K562 (cell line): ENCODE measurements at regions not wholly inside any gene's neighbourhood (a gene's known extent, or its start where the extent isn't known, plus 50 kb on each side); places are given as distances from the start of the nearest gene placed in this dataset.
A peak's percentile ranks its signal among the peaks of the same experiment; 100 is the strongest.

Experiments
- DMBX1 ChIP-seq: fragments of 250-450 bp; sonication (Bioruptor Pico); IDR thresholded peaks from 2 replicates; pipeline ENCODE4 v1.8.0; 2022; ENCODE audit warnings: inconsistent platforms, mild to moderate bottlenecking, moderate library complexity, borderline replicate concordance
- FUS ChIP-seq: fragments of 200-400 bp; formaldehyde crosslinking; optimal IDR thresholded peaks from 2 replicates; pipeline ENCODE3; 2017; ENCODE audit warnings: low read depth, low read length
- L3MBTL2 ChIP-seq: fragments of 450-650 bp; IDR thresholded peaks from 2 replicates; pipeline ENCODE4 v1.6.1; 2016; ENCODE audit warnings: mild to moderate bottlenecking, moderate library complexity
- NR2C2 ChIP-seq, 2 experiments: fragments of 200-800 bp in 1 of 2; sonication (Bioruptor generic) in 1 of 2; sonication (generic) in 1 of 2; formaldehyde crosslinking in 1 of 2; IDR thresholded peaks; 2 replicates each; pipeline versions ENCODE4 v1.6.1 to v1.8.0; 2016 to 2022; ENCODE audit warnings: mild to moderate bottlenecking in 1 of 2, missing compliant biosample characterization in 1 of 2, missing genetic modification characterization in 1 of 2, missing genetic modification reagents in 1 of 2
- PTRF ChIP-seq: fragments of 450-650 bp; IDR thresholded peaks from 2 replicates; pipeline ENCODE4 v1.6.1; 2016; ENCODE audit warnings: mild to moderate bottlenecking, missing genetic modification characterization, missing compliant biosample characterization
- RAD21 ChIP-seq, 2 experiments: fragments of 250-450 bp in 1 of 2; fragments of 450-650 bp in 1 of 2; sonication (Bioruptor Pico) in 1 of 2; formaldehyde crosslinking in 1 of 2; IDR thresholded peaks in 1 of 2; conservative IDR thresholded peaks in 1 of 2; 2 replicates each; pipeline versions ENCODE4 v1.4.0 to v1.8.0; 2020 to 2022; ENCODE audit warnings: mild to moderate bottlenecking in 2 of 2, moderate library complexity in 1 of 2
- TFAP4 ChIP-seq: sonication (generic); formaldehyde crosslinking; IDR thresholded peaks from 2 replicates; pipeline ENCODE4 v1.8.0; 2022; ENCODE audit warnings: missing genetic modification reagents, mild to moderate bottlenecking, moderate library complexity, borderline replicate concordance
- YY1 ChIP-seq, 3 experiments: IDR thresholded peaks; 2 replicates each; pipeline ENCODE4 v1.6.1; 2011; ENCODE audit warnings: low read length in 2 of 3, mild to moderate bottlenecking in 2 of 3, moderate library complexity in 2 of 3, borderline replicate concordance in 1 of 3, control low read depth in 1 of 3, low read depth in 1 of 3; ENCODE audit not compliant: insufficient read depth in 3 of 3, insufficient replicate concordance in 2 of 3, control insufficient read depth in 1 of 3, insufficient read length in 1 of 3; ENCODE audit errors: extremely low read depth in 1 of 3
- ZNF644 ChIP-seq: fragments of 200-800 bp; sonication (Bioruptor generic); IDR thresholded peaks from 2 replicates; pipeline ENCODE4 v1.6.1; 2016; ENCODE audit warnings: low read depth, missing genetic modification characterization, missing compliant biosample characterization
- TF ChIP-seq, protein P1 (sequence below), 3 experiments: IDR thresholded peaks in 2 of 3; conservative IDR thresholded peaks in 1 of 3; 2 replicates each; pipeline ENCODE4 v1.5.1; 2011 to 2012; ENCODE audit warnings: low read length in 3 of 3, mild to moderate bottlenecking in 3 of 3, control low read depth in 2 of 3, improper control_type of control experiment in 1 of 3, inconsistent platforms in 1 of 3, low read depth in 1 of 3, mixed read lengths in 1 of 3, moderate library complexity in 1 of 3; ENCODE audit not compliant: insufficient read depth in 2 of 3
- TF ChIP-seq, protein P2 (sequence below), 2 experiments: IDR thresholded peaks; 2 replicates each; pipeline ENCODE4 v1.6.1; 2011; ENCODE audit warnings: borderline replicate concordance in 1 of 2, control low read depth in 1 of 2, low read depth in 1 of 2, low read length in 1 of 2, mild to moderate bottlenecking in 1 of 2, mixed read lengths in 1 of 2, moderate library complexity in 1 of 2; ENCODE audit not compliant: insufficient read depth in 1 of 2, insufficient read length in 1 of 2, poor library complexity in 1 of 2, severe bottlenecking in 1 of 2; ENCODE audit errors: extremely low read depth in 1 of 2
- TF ChIP-seq, protein P3 (sequence below): fragments of 200-800 bp; sonication (Bioruptor generic); IDR thresholded peaks from 2 replicates; pipeline ENCODE4 v1.6.1; 2017; ENCODE audit warnings: missing genetic modification characterization, missing compliant biosample characterization
- TF ChIP-seq, protein P4 (sequence below): fragments of 250-450 bp; sonication (Bioruptor Pico); IDR thresholded peaks from 2 replicates; pipeline ENCODE4 v1.5.0; 2020; ENCODE audit warnings: mild to moderate bottlenecking

- TF ChIP-seq, protein P1, sequence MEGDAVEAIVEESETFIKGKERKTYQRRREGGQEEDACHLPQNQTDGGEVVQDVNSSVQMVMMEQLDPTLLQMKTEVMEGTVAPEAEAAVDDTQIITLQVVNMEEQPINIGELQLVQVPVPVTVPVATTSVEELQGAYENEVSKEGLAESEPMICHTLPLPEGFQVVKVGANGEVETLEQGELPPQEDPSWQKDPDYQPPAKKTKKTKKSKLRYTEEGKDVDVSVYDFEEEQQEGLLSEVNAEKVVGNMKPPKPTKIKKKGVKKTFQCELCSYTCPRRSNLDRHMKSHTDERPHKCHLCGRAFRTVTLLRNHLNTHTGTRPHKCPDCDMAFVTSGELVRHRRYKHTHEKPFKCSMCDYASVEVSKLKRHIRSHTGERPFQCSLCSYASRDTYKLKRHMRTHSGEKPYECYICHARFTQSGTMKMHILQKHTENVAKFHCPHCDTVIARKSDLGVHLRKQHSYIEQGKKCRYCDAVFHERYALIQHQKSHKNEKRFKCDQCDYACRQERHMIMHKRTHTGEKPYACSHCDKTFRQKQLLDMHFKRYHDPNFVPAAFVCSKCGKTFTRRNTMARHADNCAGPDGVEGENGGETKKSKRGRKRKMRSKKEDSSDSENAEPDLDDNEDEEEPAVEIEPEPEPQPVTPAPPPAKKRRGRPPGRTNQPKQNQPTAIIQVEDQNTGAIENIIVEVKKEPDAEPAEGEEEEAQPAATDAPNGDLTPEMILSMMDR (IDR thresholded peaks at IDR 0.05 in 2 of 3, conservative IDR thresholded peaks at IDR 0.05 in 1 of 3; ENCODE audit: insufficient read depth in 2 of 3, low read depth in 1 of 3, low read length in 3 of 3): peak in 2 of 3 experiments; percentile 13 to 14; a peak in 2 of 6 replicates
- TF ChIP-seq L3MBTL2 (peak; percentile 44; the same call in 1 of the 2 replicates), FUS (no peak), YY1 (IDR thresholded peaks at IDR 0.05; ENCODE audit: borderline replicate concordance in 1 of 3, control insufficient read depth in 1 of 3, extremely low read depth in 1 of 3, insufficient read depth in 3 of 3, insufficient read length in 1 of 3, insufficient replicate concordance in 2 of 3, low read depth in 1 of 3, low read length in 2 of 3) (peak; percentile 17 to 87 (median 32)), RAD21 (CRISPR knock-in tag; conservative IDR thresholded peaks at IDR 0.05 in 1 of 2, IDR thresholded peaks at IDR 0.05 in 1 of 2) (peak; percentile 26 to 45; a peak in 3 of 4 replicates), NR2C2 (CRISPR knock-in tag; IDR thresholded peaks at IDR 0.05) (no peak), NR2C2 (tag; IDR thresholded peaks at IDR 0.05) (0 out of 2 replicates have a peak, but pooled peaks have one; percentile 17), ZNF644 (no peak), TFAP4 (no peak), PTRF (tag) (no peak), DMBX1 (CRISPR knock-in tag) (peak; percentile 27; the same call in 1 of the 2 replicates)
- TF ChIP-seq, protein P2, sequence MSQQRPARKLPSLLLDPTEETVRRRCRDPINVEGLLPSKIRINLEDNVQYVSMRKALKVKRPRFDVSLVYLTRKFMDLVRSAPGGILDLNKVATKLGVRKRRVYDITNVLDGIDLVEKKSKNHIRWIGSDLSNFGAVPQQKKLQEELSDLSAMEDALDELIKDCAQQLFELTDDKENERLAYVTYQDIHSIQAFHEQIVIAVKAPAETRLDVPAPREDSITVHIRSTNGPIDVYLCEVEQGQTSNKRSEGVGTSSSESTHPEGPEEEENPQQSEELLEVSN (IDR thresholded peaks at IDR 0.05; ENCODE audit: borderline replicate concordance in 1 of 2, extremely low read depth in 1 of 2, insufficient read depth in 1 of 2, insufficient read length in 1 of 2, low read depth in 1 of 2, low read length in 1 of 2, poor library complexity in 1 of 2, severe bottlenecking in 1 of 2): peak in 1 of 2 experiments; percentile 28
- TF ChIP-seq, protein P3, sequence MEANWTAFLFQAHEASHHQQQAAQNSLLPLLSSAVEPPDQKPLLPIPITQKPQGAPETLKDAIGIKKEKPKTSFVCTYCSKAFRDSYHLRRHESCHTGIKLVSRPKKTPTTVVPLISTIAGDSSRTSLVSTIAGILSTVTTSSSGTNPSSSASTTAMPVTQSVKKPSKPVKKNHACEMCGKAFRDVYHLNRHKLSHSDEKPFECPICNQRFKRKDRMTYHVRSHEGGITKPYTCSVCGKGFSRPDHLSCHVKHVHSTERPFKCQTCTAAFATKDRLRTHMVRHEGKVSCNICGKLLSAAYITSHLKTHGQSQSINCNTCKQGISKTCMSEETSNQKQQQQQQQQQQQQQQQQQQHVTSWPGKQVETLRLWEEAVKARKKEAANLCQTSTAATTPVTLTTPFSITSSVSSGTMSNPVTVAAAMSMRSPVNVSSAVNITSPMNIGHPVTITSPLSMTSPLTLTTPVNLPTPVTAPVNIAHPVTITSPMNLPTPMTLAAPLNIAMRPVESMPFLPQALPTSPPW (CRISPR knock-in tag): peak; percentile 50; the same call in 1 of the 2 replicates
- TF ChIP-seq, protein P4, sequence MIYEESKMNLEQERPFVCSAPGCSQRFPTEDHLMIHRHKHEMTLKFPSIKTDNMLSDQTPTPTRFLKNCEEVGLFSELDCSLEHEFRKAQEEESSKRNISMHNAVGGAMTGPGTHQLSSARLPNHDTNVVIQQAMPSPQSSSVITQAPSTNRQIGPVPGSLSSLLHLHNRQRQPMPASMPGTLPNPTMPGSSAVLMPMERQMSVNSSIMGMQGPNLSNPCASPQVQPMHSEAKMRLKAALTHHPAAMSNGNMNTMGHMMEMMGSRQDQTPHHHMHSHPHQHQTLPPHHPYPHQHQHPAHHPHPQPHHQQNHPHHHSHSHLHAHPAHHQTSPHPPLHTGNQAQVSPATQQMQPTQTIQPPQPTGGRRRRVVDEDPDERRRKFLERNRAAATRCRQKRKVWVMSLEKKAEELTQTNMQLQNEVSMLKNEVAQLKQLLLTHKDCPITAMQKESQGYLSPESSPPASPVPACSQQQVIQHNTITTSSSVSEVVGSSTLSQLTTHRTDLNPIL (CRISPR knock-in tag): no peak
These were observed 118.8 kb upstream of the CTAGE1 start (continued) for GRCh38 chr18:22536558-22536957.
